Head of caudate nucleus (tissue), 42 donors: ENCODE measurements at regions not wholly inside any gene's neighbourhood (a gene's known extent, or its start where the extent isn't known, plus 50 kb on each side); places are given as distances from the start of the nearest gene placed in this dataset.

Experiments used
- DNase-seq, 42 donors: peaks; one replicate each; pipeline versions ENCODE4 v3.0.0 to v3.0.0-alpha.2; 2020 to 2021; ENCODE audit warnings: mixed read lengths in 7 of 42
- intact Hi-C: fragments of 100-400 bp; cut with DNase I; formaldehyde crosslinking; loops from one replicate; pipeline ENCODE4 v1.15.0; 2022

DNA sequence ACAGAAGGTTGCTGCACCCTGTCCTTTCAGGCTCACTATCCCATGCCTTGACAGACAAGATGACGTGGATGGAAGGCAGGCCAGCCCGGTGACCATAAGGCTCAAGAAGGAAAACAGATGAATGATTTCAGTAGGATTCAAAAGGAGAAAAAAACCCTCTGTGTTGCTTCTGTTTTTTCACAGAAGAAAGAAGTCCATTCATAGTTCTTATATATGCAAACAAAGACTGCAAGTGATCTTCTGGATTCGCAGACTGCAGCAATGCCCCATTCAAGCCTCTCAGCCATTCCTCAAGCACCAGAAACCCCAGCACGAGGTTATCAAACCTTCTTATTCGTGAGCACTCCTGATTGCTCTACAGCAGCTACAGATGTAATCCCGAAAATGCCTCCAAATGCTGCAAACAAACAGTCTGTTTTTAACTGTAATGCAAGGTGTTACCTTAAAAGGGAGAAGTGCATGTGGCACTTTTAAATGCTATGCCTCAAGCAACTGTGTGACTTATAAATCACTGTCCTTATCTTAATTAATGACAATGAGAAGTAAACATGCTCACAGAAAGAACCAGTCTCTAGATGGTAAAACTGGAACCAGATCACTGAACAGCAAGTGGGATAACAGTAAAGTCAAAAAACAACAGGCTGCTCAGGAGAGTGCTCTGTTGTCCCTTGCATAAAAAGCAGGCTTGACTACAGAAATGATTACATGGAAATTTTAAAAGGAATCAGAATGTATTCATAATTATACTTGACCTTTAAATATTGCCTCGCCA, 173.9 kb downstream of the HHIPL2 start:
- intact Hi-C loops, result no loop called here
- DNase-seq, result peak in 3 of 42 donors; percentile 2 to 17 (median 9)

DNA sequence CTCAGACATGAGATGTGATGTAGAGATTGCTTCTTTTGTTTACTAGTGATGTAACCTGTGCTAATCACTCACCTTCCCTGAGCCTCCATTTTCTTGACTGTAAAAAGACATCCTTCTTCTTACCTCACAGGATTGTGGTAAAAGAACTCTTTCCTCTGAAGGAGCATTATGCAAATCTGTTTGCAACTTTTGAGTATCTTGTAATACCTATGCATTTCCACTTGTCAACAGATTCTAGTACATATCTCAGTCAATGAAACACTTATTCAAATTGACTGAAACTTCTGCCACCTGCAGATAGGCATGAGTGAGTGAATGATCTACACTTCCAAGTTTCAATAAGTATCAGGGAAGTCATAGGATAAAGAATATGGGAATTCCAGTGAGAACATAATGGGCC, 174.7 kb downstream of the HHIPL2 start:
- no peak for DNase-seq
- intact Hi-C loops, result no loop called here

DNA sequence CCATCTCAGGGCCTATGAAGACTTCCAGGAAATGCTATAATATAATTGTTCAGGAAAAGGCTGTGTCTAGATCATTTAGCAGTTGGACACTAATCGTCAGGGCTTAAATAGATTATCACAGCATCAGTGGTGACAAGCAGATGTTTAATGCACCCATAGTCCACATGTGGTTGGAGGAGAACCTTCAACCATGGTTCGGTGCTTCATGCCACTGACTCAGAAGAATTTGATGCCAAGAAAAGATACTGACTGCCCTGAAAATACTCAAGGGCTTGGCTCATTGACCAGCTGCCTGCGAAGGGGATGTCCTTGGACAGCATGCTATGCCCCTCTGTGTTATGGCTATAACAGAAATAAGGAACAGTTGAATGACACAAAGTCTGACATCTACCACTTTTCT, 175.7 kb downstream of the HHIPL2 start:
- intact Hi-C loops, result no loop called here
- no peak for DNase-seq

DNA sequence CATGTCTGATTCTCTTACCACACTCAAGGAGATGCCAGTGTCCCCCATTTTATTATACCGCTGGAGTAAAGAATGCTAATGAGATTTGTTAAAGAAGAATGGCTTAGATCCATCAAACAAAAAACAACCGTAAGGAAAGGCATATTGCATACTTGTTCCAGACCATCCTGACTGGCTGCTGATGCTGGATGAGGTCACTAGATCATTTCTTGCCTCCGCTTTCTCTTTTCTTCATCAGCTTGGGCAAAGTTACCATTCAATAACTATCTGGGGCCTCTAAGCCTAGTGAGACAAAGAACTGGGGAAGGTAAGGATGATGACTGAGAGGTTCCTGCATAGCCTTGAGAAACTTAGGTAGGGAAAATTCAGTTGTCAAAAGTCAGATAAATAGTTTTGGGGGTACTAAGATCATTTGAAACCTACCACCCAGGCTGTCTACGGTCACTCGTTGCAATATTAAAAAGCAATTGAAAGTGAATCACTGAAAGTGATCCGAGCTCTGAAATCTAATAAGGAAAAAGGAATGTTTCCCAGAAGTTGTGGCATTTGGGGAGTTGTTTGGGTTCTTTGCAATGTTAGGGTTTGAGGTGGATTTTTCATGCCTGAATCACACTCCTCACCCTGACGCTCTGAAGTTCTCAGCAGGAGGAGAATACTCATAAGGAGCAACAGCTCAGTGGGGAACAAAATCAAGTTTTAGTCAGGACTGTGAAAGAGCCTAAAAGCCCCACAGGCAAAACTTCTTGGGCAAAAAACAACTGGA, 176.8 kb downstream of the HHIPL2 start:
- intact Hi-C loops, result no loop called here
- no peak for DNase-seq

DNA sequence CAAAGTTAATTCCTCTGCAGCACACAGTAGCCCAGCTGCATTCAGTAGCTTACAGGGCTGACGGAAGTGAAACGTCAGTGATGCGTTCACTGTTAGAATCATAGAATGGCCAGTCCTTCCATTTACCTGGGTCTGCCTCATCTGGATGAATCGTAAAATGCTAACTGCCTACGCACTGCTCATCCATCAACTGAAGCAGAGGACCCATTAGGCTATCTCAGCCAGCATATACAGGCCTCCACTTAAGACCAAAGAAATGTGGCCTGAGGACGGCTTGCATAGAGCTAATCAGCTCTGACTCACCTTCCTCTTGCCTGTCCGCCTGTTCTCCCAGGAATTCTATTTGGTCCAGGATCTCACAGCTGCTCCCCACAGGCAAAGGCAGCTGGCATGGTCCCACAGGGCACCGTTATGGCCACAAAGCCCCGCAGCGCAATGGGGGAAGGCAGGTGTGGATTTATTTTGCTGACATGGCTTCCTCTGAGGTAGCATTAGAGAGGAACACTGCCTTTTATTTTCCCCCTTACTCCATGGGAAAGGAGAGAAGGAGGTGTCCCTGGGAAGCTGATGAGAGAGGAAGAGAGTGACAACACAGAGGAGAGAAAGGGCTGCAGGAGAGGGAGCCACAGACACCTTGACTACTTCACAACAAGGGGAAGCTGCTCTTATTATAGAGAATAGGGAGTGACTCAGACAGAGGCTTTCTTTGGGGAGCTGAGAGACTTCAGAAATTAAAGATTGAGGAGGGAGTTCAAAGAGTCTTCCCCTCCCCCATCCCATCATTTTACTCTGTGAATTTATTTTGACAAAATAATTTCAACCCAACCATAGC, 177.6 kb downstream of the HHIPL2 start:
- intact Hi-C loops, result no loop called here
- DNase-seq, result no peak

DNA sequence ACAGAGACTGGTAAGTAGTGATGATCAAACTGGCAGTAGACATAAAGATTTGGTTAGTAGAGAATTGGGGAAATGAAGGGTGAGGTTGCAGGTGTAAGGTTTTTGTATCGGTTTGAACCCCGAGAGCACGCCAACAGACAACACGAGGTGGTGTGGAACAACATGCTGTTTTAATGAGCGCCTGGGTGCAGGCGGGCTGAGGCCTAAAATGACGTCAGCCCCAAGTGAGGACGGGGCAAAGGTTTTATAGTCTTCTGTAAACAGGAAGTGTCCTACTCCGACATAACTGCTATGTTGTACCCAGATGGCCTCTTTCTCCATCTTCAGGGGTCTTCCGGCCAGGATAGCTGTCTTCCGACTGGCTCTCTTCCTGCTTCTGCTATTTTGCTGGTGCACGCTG, 178.8 kb downstream of the HHIPL2 start:
- DNase-seq, result no peak
- intact Hi-C loops, result no loop called here

DNA sequence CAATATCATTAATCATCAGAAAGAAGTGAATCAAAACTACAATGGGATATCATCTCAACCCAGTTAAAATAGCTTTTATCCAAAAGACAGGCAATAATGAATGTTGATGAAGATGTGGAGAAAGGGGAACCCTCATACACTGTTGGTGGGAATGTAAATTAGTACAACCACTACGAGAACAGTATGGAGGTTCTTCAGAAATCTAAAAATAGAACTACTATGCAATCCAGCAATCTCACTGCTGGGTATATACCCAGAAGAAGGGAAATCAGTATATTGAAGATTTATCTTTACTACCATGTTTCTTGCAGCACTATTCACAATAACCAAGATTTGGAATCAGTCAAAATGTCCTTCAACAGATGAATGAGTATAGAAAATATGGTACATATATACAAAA, 189.8 kb downstream of the HHIPL2 start:
- DNase-seq, result no peak
- intact Hi-C loops, result no loop called here

DNA sequence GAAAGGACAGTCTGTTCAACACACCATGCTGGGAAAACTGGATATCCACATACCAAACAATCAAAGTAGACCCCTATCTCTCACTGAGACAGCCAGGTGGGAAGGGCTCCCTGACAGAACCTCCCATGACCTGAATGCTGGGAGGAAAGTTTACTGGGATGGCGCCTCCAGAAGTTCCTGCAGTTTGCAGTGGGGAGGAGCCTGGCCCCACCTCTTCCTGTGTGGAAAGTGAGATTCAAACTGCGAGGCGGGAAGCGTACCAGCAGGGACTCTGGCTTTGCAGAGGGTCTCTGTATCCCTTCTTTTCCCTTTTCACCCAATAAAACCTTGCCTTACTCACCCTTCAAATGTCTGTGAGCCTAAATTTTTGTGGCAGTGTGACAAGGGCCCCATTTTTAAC, 190.7 kb downstream of the HHIPL2 start:
- intact Hi-C loops, result no loop called here
- no peak for DNase-seq

DNA sequence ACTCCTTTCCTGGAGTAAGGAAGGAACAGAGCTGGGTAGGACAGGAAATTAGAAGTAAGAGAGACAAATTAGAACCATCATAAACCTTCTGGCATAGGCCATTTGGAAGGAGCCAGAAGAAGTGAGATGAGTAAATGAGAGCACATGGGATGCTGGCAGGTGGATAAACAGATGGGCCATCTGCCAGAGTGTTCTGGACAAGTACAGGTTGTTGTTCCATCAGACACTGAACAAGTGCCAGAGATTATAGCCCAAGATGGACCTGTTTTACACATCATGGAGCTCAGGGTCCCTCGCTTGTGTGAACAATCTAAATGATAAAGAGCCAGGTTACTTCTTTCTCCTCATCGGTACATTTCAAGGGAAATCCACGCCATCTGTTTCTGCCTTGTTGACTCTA, 200.3 kb downstream of the HHIPL2 start:
- intact Hi-C loops, result no loop called here
- DNase-seq, result no peak

DNA sequence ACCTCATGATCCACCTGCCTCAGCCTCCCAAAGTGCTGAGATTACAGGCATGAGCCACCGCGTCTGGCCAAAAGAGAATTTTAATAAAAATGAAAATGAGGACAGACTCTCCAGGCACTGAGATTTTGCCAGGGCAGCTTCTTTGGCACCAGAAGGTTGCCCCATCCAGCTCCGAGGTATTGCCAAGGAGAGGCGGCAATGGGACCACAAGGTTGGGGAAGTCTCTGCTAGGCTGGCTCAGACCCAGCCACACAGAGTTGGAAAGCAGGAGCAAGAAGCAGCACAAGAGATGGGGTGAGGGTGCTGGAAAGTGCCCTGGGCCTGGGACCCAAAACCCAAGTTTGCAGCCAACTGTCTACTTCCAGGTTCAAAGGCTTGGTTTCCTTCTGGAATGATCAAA, 200.9 kb downstream of the HHIPL2 start:
- no peak for DNase-seq
- intact Hi-C loops, result no loop called here

DNA sequence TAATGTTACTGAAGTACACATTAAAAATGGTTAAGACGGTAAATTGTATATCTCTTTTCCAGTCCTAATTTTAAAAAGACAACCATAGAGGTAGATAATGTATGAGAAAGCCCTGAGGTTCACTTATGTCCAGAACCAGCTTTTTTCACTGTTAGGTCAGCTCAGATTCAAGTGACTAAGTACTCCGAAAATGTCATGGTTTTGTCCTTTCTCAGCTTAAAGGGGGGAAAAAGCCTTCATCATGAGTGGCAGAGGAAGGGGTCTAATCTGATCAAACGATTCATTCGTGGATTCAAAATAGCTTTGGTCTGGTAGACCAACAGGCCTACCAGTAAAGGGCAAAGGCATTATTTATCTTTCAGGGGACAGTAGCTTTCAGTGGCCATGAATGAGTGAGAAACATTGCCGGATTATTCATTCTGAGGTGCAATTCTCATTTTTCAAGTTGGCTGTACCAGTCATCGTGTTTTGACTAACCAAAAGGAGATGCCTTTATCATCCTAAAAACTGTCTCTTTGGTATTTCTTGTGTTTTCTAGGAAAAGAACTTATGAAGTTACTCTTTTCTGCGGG, 208.4 kb downstream of the HHIPL2 start:
- DNase-seq, result no peak
- intact Hi-C loops, result no loop called here

DNA sequence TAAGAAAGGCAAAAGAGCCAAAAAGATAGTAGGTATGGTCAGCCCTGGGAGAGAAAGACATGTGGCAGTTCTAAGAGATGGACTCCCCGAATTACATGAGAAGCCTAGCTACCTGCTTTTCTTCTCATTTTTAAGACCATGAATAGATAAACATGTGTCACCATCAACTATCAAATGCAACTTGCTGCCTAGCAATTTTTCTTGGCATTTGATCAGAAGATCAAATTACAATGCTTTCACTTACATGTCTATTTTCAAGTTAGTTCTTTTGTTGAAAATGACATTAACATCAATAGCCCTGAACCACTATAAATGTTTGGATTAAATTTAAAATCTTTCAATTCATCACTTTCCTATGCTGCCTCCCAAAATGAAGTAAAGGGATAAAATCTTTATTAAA, 212.3 kb downstream of the HHIPL2 start:
- intact Hi-C loops, result no loop called here
- no peak for DNase-seq

DNA sequence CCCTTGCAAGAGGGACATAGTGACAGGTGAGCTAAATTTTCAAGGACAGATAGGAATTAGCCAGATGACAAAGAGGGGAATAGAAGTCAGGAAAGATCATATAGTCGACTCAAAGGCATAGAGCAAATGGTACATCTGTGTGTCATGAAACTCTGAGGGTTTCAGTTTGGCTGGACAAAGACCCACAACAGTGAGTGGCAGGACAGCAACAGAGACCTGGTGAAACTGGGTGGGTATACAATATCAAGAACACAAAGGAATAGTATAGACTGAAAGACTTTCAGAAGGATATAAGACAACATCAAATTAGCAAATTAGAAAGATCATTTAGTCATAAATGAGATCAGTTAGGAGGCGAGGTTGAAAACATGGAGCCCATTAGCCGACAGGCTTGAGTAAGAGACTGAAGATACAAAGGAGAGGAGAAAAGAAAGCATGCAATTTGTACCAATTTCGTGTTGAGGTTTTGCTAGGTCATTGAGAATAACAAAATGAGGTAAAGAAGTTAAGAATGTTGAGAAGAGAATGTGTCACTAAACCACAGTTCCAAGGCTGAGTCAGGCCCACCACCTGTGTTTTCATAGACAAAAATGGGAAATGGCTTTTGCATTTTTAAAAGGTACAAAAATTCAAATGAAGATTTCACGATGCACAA, 213.8 kb downstream of the HHIPL2 start:
- DNase-seq, result no peak
- intact Hi-C loops, result no loop called here

DNA sequence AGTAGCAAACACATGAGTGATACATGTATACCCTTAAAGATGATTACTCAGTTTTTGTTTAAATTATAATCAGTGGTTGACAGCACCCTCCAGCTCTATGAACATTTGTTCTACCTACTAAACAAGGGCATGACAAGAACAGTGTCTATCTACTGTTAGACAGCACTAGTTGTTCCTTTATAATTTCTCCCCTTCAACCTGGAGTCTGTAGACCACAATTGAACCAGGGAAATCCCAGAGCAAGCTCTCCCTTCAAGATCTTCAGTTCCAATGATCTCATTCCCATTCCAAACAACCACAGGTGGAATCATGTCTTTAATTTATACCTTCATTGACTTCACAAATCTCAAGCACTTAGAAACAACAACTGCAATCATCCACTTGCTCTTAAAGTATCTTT, 216.1 kb downstream of the HHIPL2 start:
- DNase-seq, result no peak
- intact Hi-C loops, result no loop called here

DNA sequence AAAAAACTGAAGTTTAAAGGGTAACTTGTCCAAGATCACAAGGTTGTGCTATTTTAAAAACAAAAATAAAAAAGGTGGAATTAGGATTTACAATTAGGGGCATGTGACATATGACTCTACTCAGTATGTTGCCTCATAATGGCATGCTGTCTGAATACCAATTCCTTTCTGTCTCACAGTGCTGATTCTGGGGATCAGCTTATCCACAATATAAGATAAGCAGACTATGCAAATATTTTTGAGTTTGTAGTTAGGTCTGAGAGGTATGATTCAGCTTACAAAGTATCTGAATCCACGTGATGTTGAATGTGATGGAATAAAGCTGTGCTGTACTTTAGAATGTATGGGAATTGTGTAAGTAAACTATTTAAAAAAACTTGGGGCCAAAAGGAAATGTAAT, 216.6 kb downstream of the HHIPL2 start:
- DNase-seq, result no peak
- intact Hi-C loops, result no loop called here

DNA sequence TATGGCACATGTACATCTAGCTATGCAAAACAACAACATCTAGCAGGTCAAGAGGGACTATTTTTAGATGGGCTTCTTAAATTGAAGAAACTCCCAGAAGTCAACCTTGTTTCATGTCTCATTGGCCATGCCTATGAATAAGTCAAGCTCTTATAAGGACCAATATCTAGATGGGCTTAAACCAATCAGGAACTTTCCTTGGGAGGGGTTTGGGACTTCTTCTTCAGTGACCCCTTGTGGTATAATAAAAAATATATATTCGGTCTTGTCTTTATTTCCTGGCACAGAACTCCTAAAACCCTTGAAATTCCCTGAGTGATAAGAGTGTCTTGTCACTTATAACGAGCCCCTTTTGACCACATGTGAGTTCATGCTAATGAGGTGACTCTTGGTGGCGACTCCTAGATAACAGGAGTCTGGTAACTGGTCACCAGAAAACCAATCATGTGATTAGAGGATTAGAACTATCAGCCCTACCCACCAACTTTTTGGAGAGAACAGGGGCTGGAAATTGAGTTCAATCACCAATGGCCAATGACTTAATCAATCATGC, 218.3 kb downstream of the HHIPL2 start:
- no peak for DNase-seq
- intact Hi-C loops, result no loop called here

DNA sequence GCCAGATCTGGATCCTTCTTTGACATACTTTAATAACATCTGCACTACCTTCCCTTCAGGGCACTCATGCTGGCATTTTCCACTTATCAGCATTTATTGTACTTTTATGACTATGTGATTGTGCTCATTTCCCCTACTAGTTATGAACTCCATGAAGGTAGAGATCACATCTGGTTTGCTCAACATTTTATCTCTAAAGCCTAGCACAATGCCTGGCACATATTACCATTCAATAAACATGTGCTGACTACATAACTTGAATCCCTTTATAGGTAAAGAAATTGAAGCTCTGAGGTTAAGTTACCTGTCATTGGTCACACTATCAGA, 221.2 kb downstream of the HHIPL2 start:
- intact Hi-C loops, result no loop called here
- DNase-seq, result no peak

DNA sequence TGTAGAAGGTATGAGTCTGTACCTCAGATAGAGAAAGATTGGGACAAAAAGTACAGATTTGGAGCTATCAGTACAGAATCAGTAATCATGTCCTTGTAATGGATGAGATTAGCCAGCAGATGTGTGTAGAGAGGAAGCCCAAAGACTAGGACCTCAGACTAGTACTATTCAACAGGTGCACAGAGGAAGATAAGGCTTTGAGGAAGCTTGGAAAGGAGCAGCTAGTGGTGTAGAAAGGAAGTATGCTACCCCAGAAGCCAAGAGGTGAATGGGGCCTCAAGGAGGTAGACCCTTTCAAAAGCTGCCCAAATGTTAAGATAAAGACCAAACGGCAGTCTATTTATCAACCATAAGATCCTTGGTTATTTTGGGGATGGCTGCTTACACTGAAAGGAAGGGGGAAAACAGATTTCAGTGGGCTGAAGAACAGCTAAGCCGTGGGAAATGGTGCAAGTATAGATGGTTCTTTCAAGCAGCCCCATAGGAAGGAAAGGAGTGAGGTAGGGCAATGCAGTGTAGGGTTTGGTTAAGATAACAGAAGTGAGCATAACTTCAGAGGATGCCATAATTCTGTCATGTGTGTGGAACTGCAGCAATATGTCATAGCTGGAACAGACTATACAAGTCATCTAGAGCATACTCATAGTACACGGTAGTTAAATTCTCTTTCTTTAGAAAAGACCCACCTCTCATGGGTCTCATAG, 221.7 kb downstream of the HHIPL2 start:
- intact Hi-C loops, result no loop called here
- DNase-seq, result no peak

DNA sequence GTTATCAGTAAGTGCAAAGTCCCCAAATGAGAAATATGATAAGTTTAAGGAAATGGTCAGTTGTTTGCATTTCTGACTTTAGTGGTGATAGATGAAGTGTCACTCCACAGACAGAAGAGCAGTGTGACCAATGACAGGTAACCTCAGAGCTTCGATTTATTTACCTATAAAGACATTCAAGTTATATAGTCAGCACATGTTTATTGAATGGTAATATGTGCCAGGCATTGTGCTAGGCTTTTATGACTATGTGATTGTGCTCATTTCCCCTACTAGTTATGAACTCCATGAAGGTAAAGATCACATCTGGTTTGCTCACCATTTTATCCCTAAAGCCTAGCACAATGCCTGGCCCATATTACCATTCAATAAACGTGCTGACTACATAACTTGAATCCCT, 222.4 kb downstream of the HHIPL2 start:
- no peak for DNase-seq
- intact Hi-C loops, result no loop called here
